ENCODE measurements at regions not wholly inside any gene's neighbourhood (a gene's known extent, or its start where the extent isn't known, plus 50 kb on each side); places are given as distances from the start of the nearest gene placed in this dataset.

- DNase-seq, result no peak
These were observed 55.4 kb upstream of the RNF180 start for GRCh38 chr5:64110222-64110621.

GRCh38 chr5:64108674-64109073 lies 57.0 kb upstream of the RNF180 start:
- no peak for DNase-seq

GRCh38 chr5:64100203-64100602 lies 65.4 kb upstream of the RNF180 start:
- DNase-seq, result no peak

GRCh38 chr5:64096771-64097170 lies 68.9 kb upstream of the RNF180 start:
- DNase-seq, result no peak

- no peak for DNase-seq
These were observed 88.1 kb upstream of the RNF180 start for GRCh38 chr5:64077589-64077988.

GRCh38 chr5:64074533-64074932 lies 91.1 kb upstream of the RNF180 start:
- DNase-seq, result peak; percentile 19

- DNase-seq, result no peak
These were observed 96.2 kb upstream of the RNF180 start for GRCh38 chr5:64069486-64069885.

DNA sequence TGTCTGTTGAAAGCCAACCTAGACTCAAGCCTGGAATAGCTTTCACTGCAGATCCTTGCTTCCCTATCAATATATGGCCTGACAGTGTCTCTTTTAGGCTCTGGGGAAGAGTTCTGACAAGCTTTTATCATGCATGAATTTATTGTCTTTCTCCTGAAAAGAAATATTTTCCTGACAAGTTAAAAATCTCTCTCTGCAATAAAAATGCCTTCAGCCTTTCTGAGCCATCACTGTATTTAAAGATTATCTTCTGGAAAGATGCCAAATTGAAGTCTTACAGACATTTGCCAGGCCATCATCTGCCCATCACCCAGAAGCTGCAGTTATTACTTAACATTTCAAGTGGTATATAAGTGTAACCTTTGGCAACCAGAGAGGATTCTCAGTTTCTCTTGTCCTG lies 88.1 kb upstream of the HTR1A start:
- no peak for DNase-seq

DNA sequence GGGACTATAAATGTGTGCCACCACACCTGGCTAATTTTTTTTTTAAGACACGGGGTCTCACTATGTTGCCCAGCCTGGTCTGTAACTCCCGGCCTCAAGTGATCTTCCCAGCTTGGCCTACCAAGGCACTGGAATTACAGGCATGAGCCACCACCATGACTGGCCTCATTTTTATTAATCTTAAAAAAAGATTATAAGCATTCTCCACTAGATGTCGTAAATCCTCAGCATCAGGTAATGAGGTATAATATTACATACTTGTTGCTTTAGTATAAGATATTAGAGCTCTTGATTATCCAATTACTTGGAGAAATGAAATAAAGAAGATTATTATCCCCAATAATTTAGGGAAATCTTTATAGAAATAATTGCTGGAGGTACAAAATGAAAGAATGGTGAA lies 78.2 kb upstream of the HTR1A start:
- no peak for DNase-seq

DNA sequence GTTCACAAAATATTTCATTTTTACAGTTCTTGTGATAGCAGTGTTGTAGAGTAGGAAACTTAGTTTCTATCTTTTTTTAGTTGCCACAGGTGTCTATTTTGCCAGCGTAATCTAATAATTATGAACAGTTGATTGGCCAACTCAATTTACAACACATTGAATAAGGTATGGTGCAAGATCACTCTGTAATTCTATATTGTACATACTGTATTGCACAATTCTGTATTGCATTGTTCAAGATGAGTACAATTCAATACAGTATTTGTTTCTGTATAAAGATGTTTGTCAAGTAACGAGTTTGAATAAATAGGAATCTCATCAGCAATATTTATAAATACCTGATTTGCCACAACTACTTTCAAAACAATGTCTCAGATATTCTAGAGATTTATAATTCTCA lies 64.2 kb upstream of the HTR1A start:
- DNase-seq, result no peak

- DNase-seq, result no peak
These were observed 57.5 kb upstream of the HTR1A start for GRCh38 chr5:64019746-64020145.

GRCh38 chr5:64018966-64019365 lies 56.7 kb upstream of the HTR1A start:
- no peak for DNase-seq

DNA sequence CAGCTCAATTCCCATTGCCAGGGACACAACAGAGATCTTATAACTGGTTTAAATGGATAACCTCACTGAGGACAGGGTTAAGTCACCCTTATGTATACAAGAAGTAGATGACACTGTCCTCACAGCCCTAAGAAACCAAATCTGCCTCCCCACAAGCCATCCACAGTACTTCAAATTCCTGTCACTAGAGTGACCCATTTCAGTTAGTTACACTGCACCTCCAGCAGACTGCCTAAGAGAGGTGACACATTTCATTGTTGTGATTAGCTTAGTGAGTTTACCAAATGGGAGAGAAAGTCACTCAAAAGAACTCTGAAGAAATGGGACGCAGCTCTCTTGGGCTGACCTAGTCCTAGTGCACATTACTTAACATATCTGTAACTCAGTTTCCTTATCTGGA lies 53.6 kb upstream of the HTR1A start:
- DNase-seq, result no peak
